GM23338 (cell line): ENCODE measurements at regions not wholly inside any gene's neighbourhood (a gene's known extent, or its start where the extent isn't known, plus 50 kb on each side); places are given as distances from the start of the nearest gene placed in this dataset.

ENCODE experiments used
- ATAC-seq: fragments of 200-7000 bp; cut with Tn5 transposase; 3 replicates; pipeline ENCODE4 v1.9.1; 2020
- DNase-seq: peaks from one replicate; pipeline ENCODE4 v3.0.0-alpha.2; 2015; ENCODE audit warnings: low spot score
- H2AFZ ChIP-seq: fragments of 200-600 bp; sonication (generic); 2 replicates; pipeline ENCODE4 v1.8.0; 2016; ENCODE audit warnings: antibody characterized with exemption, mild to moderate bottlenecking, moderate library complexity
- H3F3A ChIP-seq: fragments of 200-600 bp; sonication (generic); replicated peaks from 2 replicates; pipeline ENCODE4 v1.8.0; 2017; ENCODE audit warnings: antibody characterized with exemption, mixed run types, low read depth
- H3K27ac ChIP-seq: fragments of 200-600 bp; sonication (generic); 2 replicates; pipeline ENCODE4 v1.6.1; 2016; ENCODE audit warnings: low read depth
- H3K27me3 ChIP-seq: fragments of 200-600 bp; sonication (generic); 2 replicates; pipeline ENCODE4 v1.8.0; 2016; ENCODE audit warnings: mild to moderate bottlenecking, mixed run types, moderate library complexity; ENCODE audit not compliant: insufficient read depth
- H3K36me3 ChIP-seq: fragments of 200-600 bp; sonication (generic); 2 replicates; pipeline ENCODE4 v1.8.0; 2016; ENCODE audit warnings: mild to moderate bottlenecking; ENCODE audit not compliant: insufficient read depth
- H3K4me1 ChIP-seq: fragments of 200-600 bp; sonication (generic); 2 replicates; pipeline ENCODE4 v1.8.0; 2016; ENCODE audit warnings: mild to moderate bottlenecking, moderate library complexity; ENCODE audit not compliant: insufficient read depth
- H3K4me2 ChIP-seq: fragments of 200-600 bp; sonication (generic); 2 replicates; pipeline ENCODE4 v1.7.1; 2017; ENCODE audit warnings: mixed run types
- H3K4me3 ChIP-seq: fragments of 200-600 bp; sonication (generic); 2 replicates; pipeline ENCODE4 v1.6.1; 2016; ENCODE audit warnings: mixed run types
- H3K79me2 ChIP-seq: fragments of 200-600 bp; sonication (generic); replicated peaks from 2 replicates; pipeline ENCODE4 v1.8.0; 2017; ENCODE audit warnings: mild to moderate bottlenecking; ENCODE audit not compliant: insufficient read depth
- H3K9me2 ChIP-seq: fragments of 200-600 bp; sonication (generic); 2 replicates; pipeline ENCODE4 v1.8.0; 2017; ENCODE audit not compliant: insufficient read depth
- H4K20me1 ChIP-seq: fragments of 200-600 bp; sonication (generic); replicated peaks from 2 replicates; pipeline ENCODE4 v1.8.0; 2017; ENCODE audit warnings: mild to moderate bottlenecking; ENCODE audit not compliant: insufficient read depth
- H3K27ac Mint-ChIP-seq: 2 replicates; pipeline ENCODE4 v1.8.0; 2020; ENCODE audit warnings: inconsistent platforms, mild to moderate bottlenecking, moderate library complexity, mixed read lengths
- H3K27me3 Mint-ChIP-seq: 3 replicates; pipeline ENCODE4 v1.8.0; 2022; ENCODE audit warnings: low read depth, mild to moderate bottlenecking, moderate library complexity, mixed read lengths, inconsistent platforms; ENCODE audit not compliant: insufficient read depth, poor library complexity
- H3K36me3 Mint-ChIP-seq: 3 replicates; pipeline ENCODE4 v1.8.0; 2021; ENCODE audit warnings: low read depth, mild to moderate bottlenecking, inconsistent platforms, moderate library complexity, mixed read lengths
- H3K4me1 Mint-ChIP-seq: 3 replicates; pipeline ENCODE4 v1.8.0; 2020; ENCODE audit warnings: mild to moderate bottlenecking, inconsistent platforms, mixed read lengths
- H3K4me3 Mint-ChIP-seq: 3 replicates; pipeline ENCODE4 v1.8.0; 2021; ENCODE audit warnings: moderate library complexity, mild to moderate bottlenecking, inconsistent platforms, mixed read lengths
- H3K9me3 Mint-ChIP-seq: 3 replicates; pipeline ENCODE4 v1.8.0; 2020; ENCODE audit warnings: moderate library complexity, mild to moderate bottlenecking, inconsistent platforms, mixed read lengths
- EZH2 ChIP-seq: fragments of 200-600 bp; sonication (generic); IDR thresholded peaks from one replicate; pipeline ENCODE4 v1.8.0; 2017; ENCODE audit warnings: antibody characterized with exemption, mild to moderate bottlenecking, low read depth; ENCODE audit not compliant: unreplicated experiment
- EZH2phosphoT487 ChIP-seq: fragments of 200-600 bp; sonication (generic); IDR thresholded peaks from one replicate; pipeline ENCODE4 v1.8.1; 2018; ENCODE audit warnings: antibody characterized with exemption; ENCODE audit not compliant: unreplicated experiment
- JUNB ChIP-seq: IDR thresholded peaks from one replicate; pipeline ENCODE4 v1.6.1; 2016; ENCODE audit warnings: antibody characterized with exemption; ENCODE audit not compliant: unreplicated experiment
- NANOG ChIP-seq: IDR thresholded peaks from 2 replicates; pipeline ENCODE4 v1.6.1; 2016; ENCODE audit warnings: antibody characterized with exemption, borderline replicate concordance
- POLR2AphosphoS5 ChIP-seq: IDR thresholded peaks from 2 replicates; pipeline ENCODE4 v1.6.1; 2016; ENCODE audit warnings: antibody characterized with exemption, low read depth
- STAT1 ChIP-seq: IDR thresholded peaks from one replicate; pipeline ENCODE4 v1.6.1; 2016; ENCODE audit warnings: antibody characterized with exemption; ENCODE audit not compliant: unreplicated experiment
- ZNF331 ChIP-seq: fragments of 250-450 bp; sonication (Bioruptor Pico); IDR thresholded peaks from 2 replicates; pipeline ENCODE4 v1.5.0; 2020; ENCODE audit warnings: low read depth, mild to moderate bottlenecking, moderate library complexity
- ZNF462 ChIP-seq: fragments of 250-450 bp; sonication (Bioruptor Pico); IDR thresholded peaks from 2 replicates; pipeline ENCODE4 v1.5.0; 2020; ENCODE audit warnings: mild to moderate bottlenecking, moderate library complexity

- TF ChIP-seq ZNF462 (CRISPR knock-in tag) = no peak
- no peak for TF ChIP-seq POLR2AphosphoS5
- TF ChIP-seq STAT1 = no peak
- no peak for TF ChIP-seq EZH2phosphoT487
- no peak for TF ChIP-seq NANOG
Observed at GRCh38 chrX:42628471-42628870, 149.5 kb downstream of the PPP1R2C start (continued).

- ATAC-seq = no peak
- Mint-ChIP-seq H3K27me3 (peaks cover 1% of the 10 kb centered on the region), H3K4me1 (no peaks in the 10 kb centered on the region), H3K4me3 (no peak overlapping the region), H3K36me3 (peaks cover 2% of the 10 kb centered on the region; the same call in 2 of the 3 replicates), H3K9me3 (peaks cover 5% of the 10 kb centered on the region; the same call in 2 of the 3 replicates), H3K27ac (no peak overlapping the region)
- no peaks in the 10 kb centered on the region for H3K9me2 ChIP-seq
- H3K79me2 ChIP-seq = no peaks in the 10 kb centered on the region
- H3K4me2 ChIP-seq = no peak overlapping the region
- no peaks in the 10 kb centered on the region for H3K36me3 ChIP-seq
- H2AFZ ChIP-seq = no peak overlapping the region
- DNase-seq = no peak
- no peaks in the 10 kb centered on the region for H3F3A ChIP-seq
- no peak overlapping the region for H3K4me3 ChIP-seq
- H3K27me3 ChIP-seq = no peaks in the 10 kb centered on the region
- no peaks in the 10 kb centered on the region for H4K20me1 ChIP-seq
- H3K27ac ChIP-seq = no peak overlapping the region
- no peaks in the 10 kb centered on the region for H3K4me1 ChIP-seq
- no peak for TF ChIP-seq JUNB
- TF ChIP-seq EZH2 = no peak
- TF ChIP-seq NANOG = no peak
- TF ChIP-seq ZNF331 (CRISPR knock-in tag) = no peak
- TF ChIP-seq STAT1 = no peak
- no peak for TF ChIP-seq ZNF462 (CRISPR knock-in tag)
- TF ChIP-seq POLR2AphosphoS5 = no peak
Observed at GRCh38 chrX:42627891-42628290, 150.1 kb downstream of the PPP1R2C start.
